GM12872 (cell line): ENCODE measurements at regions not wholly inside any gene's neighbourhood (a gene's known extent, or its start where the extent isn't known, plus 50 kb on each side); places are given as distances from the start of the nearest gene placed in this dataset.

ENCODE experiments used
- TF ChIP-seq, protein P1 (sequence below): IDR thresholded peaks from 3 replicates; pipeline ENCODE4 v1.5.1; 2011; ENCODE audit warnings: low read depth, mild to moderate bottlenecking, low read length, moderate library complexity; ENCODE audit not compliant: insufficient read depth

DNA sequence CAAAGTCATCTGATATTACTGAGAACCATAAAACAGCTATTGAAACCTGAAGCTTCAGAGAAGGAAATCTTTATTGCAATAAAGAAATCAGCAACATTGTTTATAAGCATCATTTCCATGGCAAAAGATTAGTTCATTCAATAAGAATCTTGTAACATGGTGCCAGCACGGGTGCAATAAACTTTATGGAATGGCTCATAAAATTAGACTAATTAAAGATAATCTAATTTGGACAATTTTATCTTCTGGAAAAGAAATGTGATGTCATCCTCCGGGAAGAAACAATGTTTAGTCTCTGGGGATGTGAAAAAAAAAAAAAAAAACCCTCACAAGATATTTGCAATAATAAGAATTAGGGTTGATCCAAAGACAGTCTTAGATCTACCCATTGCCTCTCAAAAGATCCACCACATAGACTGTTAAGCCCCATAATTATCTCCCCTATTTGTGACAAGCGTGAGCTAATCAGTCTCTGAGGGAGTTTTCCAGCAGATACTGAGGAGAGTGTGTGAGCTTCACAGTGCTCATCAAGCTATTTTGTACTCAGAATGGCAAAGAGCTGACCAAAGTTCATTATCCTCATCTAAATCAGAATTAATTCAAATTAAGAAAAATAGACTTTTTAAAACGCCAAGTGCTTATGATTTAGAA, 297.0 kb upstream of the EDNRB start:
- TF ChIP-seq, protein P1, sequence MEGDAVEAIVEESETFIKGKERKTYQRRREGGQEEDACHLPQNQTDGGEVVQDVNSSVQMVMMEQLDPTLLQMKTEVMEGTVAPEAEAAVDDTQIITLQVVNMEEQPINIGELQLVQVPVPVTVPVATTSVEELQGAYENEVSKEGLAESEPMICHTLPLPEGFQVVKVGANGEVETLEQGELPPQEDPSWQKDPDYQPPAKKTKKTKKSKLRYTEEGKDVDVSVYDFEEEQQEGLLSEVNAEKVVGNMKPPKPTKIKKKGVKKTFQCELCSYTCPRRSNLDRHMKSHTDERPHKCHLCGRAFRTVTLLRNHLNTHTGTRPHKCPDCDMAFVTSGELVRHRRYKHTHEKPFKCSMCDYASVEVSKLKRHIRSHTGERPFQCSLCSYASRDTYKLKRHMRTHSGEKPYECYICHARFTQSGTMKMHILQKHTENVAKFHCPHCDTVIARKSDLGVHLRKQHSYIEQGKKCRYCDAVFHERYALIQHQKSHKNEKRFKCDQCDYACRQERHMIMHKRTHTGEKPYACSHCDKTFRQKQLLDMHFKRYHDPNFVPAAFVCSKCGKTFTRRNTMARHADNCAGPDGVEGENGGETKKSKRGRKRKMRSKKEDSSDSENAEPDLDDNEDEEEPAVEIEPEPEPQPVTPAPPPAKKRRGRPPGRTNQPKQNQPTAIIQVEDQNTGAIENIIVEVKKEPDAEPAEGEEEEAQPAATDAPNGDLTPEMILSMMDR: no peak

DNA sequence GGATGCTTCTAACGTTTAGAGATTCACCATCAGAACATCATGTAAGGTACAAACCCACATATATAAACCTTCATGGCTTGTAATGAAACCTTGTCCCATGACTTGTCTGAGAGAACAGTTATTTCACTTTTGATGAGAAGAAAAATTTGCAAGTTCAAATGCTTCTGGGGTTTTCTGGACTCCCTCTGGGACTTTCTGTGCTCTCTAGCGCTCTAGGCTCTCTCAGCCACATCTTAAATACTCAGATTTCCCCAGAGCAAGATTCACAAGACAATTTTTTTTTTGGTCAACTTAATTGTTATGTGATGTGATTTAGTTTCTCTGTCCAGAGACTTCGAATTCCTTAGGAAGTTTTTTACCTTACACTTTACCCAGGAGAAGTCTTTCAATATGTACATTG, 282.8 kb upstream of the EDNRB start:
- TF ChIP-seq, protein P1: no peak

DNA sequence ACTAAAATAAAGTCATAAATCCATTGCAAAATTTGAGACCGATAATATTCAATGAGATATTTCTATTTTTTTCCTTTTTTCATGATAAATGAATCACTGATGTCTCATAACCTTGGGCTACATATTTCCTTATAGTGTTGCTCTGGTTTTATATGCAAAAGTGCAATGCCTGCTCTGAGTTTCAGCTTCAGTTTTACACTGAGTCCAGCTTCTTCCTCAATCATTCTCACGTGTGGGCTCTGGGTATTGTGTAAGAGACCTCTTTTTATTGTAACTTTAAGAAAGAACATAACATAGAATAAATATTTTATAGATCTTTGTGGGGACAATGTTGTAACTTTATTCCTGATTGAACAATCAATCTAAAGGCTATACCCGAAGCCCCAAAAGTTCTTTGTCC, 280.2 kb upstream of the EDNRB start:
- TF ChIP-seq, protein P1: no peak

DNA sequence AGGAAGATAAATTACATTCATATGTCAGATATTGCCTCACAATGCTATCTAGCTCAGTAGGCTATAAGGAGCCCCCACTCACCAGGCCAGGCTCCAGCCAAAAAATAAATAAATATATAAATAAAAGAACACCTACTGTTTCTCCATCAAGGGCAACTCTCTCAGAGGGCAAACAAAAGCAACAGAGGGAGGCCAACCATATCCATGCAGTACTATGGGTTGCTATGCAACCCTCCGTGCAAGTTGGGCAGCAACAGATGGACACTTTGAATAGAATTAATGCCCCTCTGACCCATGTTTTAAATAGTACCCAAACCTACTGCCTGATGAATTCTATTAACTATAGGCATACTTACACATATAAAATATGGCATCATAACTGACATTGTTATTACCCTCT, 279.8 kb upstream of the EDNRB start:
- TF ChIP-seq, protein P1: no peak

DNA sequence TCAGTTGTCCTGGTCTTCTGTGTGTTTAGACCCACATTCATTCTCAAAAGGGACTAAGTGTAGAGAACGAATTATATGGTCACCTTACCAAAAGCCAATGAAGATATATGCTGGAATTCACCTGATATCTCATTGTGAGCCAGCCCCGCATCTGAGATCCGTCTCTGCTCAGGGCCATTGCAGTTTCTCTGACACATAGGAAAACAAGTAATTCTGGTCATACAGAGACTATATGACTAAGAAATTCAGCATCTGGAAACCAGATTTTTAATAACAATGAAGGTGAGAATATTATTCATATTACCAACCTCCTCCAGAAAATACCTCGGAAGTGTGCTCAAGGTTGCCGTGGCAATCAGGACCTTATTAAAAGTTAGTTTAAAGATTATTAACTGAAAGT, 278.6 kb upstream of the EDNRB start:
- TF ChIP-seq, protein P1: no peak

DNA sequence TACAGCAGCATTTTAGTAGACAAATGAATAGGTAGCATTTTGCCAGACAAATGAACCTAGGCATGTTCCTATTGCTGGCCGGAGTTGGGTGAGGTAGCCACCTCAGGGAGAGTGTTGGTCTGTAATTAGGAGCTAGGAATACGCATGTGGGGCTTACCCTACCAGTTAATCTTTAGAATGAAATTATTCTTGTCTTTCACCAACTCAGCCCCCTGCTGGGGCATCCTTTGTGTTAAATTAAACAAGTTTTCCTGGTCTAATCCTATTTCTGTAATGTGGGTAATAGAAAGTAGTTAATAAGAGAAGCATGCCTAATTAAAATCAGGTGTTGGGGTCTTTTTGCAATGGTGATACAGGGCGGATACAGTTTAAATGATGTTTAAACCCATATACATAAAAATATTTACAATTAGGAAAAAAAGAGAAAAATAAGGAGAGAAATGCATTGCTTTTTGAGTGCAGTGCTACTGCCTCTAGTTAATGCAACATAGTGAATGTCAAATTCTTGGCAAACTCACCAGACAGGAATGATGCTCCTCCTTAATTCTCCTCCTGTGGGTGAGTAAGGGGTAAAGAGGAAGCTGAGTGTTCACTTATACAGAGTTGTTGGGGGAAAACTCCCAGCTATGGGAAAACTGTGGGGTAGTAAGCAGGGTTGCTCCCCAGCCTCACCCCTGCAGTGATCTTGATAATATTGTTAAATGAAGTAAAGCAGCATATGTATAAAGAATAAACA, 276.4 kb upstream of the EDNRB start:
- TF ChIP-seq, protein P1: no peak

DNA sequence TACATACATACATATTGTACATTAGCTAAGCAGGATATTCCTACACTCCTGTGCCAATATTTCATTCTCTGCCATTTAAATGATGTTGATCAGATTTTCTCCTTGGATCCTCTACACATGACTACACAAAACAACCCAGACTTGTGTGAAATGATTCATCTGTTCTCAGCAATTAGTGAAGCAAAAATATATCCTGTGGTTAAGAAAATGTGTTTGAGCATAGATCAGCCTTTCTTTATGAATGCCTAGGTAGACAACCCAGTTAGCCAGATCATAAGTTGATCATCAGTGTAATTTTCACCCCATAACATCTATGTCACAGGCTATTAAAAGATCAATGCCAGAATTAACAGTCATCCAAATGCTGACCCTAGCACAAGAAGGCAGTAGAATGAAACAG, 275.2 kb upstream of the EDNRB start:
- TF ChIP-seq, protein P1: no peak
